HEK293T (cell line): ENCODE measurements at regions not wholly inside any gene's neighbourhood (a gene's known extent, or its start where the extent isn't known, plus 50 kb on each side); places are given as distances from the start of the nearest gene placed in this dataset.

ENCODE experiments used
- BHLHE40 ChIP-seq: fragments of 450-650 bp; IDR thresholded peaks from 2 replicates; pipeline ENCODE4 v1.6.1; 2016; ENCODE audit warnings: mild to moderate bottlenecking, moderate library complexity, borderline replicate concordance
- CTBP1 ChIP-seq: fragments of 450-650 bp; IDR thresholded peaks from 2 replicates; pipeline ENCODE4 v1.6.1; 2016; ENCODE audit warnings: borderline replicate concordance
- ELF4 ChIP-seq: fragments of 450-650 bp; IDR thresholded peaks from 2 replicates; pipeline ENCODE4 v1.6.1; 2017; ENCODE audit warnings: antibody characterized with exemption
- FOXA1 ChIP-seq: fragments of 450-650 bp; IDR thresholded peaks from 2 replicates; pipeline ENCODE4 v1.6.1; 2016; ENCODE audit warnings: mild to moderate bottlenecking
- FOXM1 ChIP-seq: fragments of 450-650 bp; IDR thresholded peaks from 2 replicates; pipeline ENCODE4 v1.6.1; 2017; ENCODE audit warnings: mild to moderate bottlenecking, borderline replicate concordance
- HDGF ChIP-seq: fragments of 450-650 bp; IDR thresholded peaks from 2 replicates; pipeline ENCODE4 v1.6.1; 2017; ENCODE audit warnings: antibody characterized with exemption, borderline replicate concordance
- PKNOX1 ChIP-seq: fragments of 450-650 bp; IDR thresholded peaks from 2 replicates; pipeline ENCODE4 v1.6.1; 2016
- SUZ12 ChIP-seq: fragments of 450-650 bp; IDR thresholded peaks from 2 replicates; pipeline ENCODE4 v1.6.1; 2016; ENCODE audit warnings: mild to moderate bottlenecking
- ZNF384 ChIP-seq: fragments of 450-650 bp; IDR thresholded peaks from 2 replicates; pipeline ENCODE4 v1.6.1; 2016

GRCh38 chr1:181187337-181188126 lies 99.0 kb downstream of the IER5 start:
- TF ChIP-seq ZNF384: no peak
- no peak for TF ChIP-seq FOXA1
- no peak for TF ChIP-seq PKNOX1
- no peak for TF ChIP-seq ELF4
- TF ChIP-seq SUZ12: no peak
- no peak for TF ChIP-seq CTBP1
- no peak for TF ChIP-seq BHLHE40
- TF ChIP-seq HDGF: no peak
- TF ChIP-seq FOXM1: no peak
